Panc1 (cell line): ENCODE measurements at regions not wholly inside any gene's neighbourhood (a gene's known extent, or its start where the extent isn't known, plus 50 kb on each side); places are given as distances from the start of the nearest gene placed in this dataset.

ENCODE experiments used
- ATAC-seq: fragments of 200-7000 bp; cut with Tn5 transposase; 2 replicates; pipeline ENCODE4 v1.9.1; 2020; ENCODE audit warnings: mild to moderate bottlenecking, moderate library complexity
- BruUV-seq: library from RNA; stranded (reverse); fragments of 400-500 nt; replicated peaks from 2 replicates; lab custom pipeline; 2021; lab: Mats Ljungman, UMichigan
- CTCF ChIA-PET: fragments of 300-600 bp; sonication (Branson Sonifier 250); formaldehyde crosslinking; loops from one replicate; lab custom pipeline; 2022; ENCODE audit warnings: antibody characterized with exemption; lab: Charles Lee
- POLR2A ChIA-PET: fragments of 300-600 bp; sonication (Branson Sonifier 250); formaldehyde crosslinking; loops from one replicate; lab custom pipeline; 2022; ENCODE audit warnings: antibody characterized with exemption; lab: Charles Lee
- DNase-seq: peaks from one replicate; pipeline ENCODE4 v3.0.0-alpha.2; 2010; ENCODE audit warnings: low read depth, low spot score
- H3K27ac ChIP-seq: 2 replicates; pipeline ENCODE4 v1.5.1; 2011; ENCODE audit warnings: mild to moderate bottlenecking, low read length, inconsistent platforms
- H3K27me3 ChIP-seq: fragments of 200-500 bp; sonication (Bioruptor generic); 2 replicates; pipeline ENCODE4 v1.6.0; 2014; ENCODE audit warnings: low read length, inconsistent platforms; ENCODE audit not compliant: control insufficient read depth, insufficient read depth
- H3K36me3 ChIP-seq: fragments of 200-500 bp; sonication (Bioruptor generic); 2 replicates; pipeline ENCODE4 v1.5.1; 2014; ENCODE audit warnings: inconsistent platforms, mild to moderate bottlenecking, low read length, moderate library complexity; ENCODE audit not compliant: control insufficient read depth, insufficient read depth
- H3K4me1 ChIP-seq: 2 replicates; pipeline ENCODE4 v1.5.1; 2011; ENCODE audit warnings: inconsistent platforms, mild to moderate bottlenecking, low read length, moderate library complexity; ENCODE audit not compliant: control insufficient read depth, insufficient read depth
- H3K4me3 ChIP-seq, 2 experiments: 2 replicates each; pipeline ENCODE4 v1.5.1; 2011 to 2012; ENCODE audit warnings: low read depth in 2 of 2, low read length in 2 of 2, mild to moderate bottlenecking in 2 of 2, inconsistent platforms in 1 of 2, moderate library complexity in 1 of 2
- H3K9me3 ChIP-seq: fragments of 200-500 bp; sonication (Bioruptor generic); 2 replicates; pipeline ENCODE4 v1.5.1; 2014; ENCODE audit warnings: low read depth, mild to moderate bottlenecking, inconsistent platforms, low read length, moderate library complexity; ENCODE audit not compliant: control insufficient read depth, insufficient read depth
- CTCF ChIP-seq: fragments of 450-650 bp; IDR thresholded peaks from 2 replicates; pipeline ENCODE4 v1.5.1; 2017; ENCODE audit warnings: mild to moderate bottlenecking
- POLR2AphosphoS5 ChIP-seq: IDR thresholded peaks from 2 replicates; pipeline ENCODE4 v1.6.1; 2012; ENCODE audit warnings: mild to moderate bottlenecking, low read depth, low read length, moderate library complexity
- SIN3A ChIP-seq: IDR thresholded peaks from 2 replicates; pipeline ENCODE4 v1.6.1; 2012; ENCODE audit warnings: low read depth, mild to moderate bottlenecking, low read length, moderate library complexity, borderline replicate concordance; ENCODE audit not compliant: insufficient read depth
- TCF7L2 ChIP-seq: IDR thresholded peaks from 2 replicates; pipeline ENCODE4 v1.6.1; 2011; ENCODE audit warnings: mild to moderate bottlenecking, low read depth, low read length, inconsistent platforms
- in situ Hi-C: cut with HindIII; loops from 2 replicates; pipeline ENCODE4 v1.10.0; 2016; ENCODE audit warnings: low sequenced_read_pairs, low pct_unique_long_range_greater_than_20kb
- intact Hi-C: fragments of 100-400 bp; cut with micrococcal nuclease; formaldehyde crosslinking; loops from one replicate; pipeline ENCODE4 v1.10.0; 2022; ENCODE audit not compliant: unreplicated experiment
- TF ChIP-seq, protein P1 (sequence below), 2 experiments: IDR thresholded peaks; 2 replicates each; pipeline ENCODE4 v1.6.1; 2011 to 2012; ENCODE audit warnings: low read depth in 2 of 2, control low read depth in 1 of 2, low read length in 1 of 2, mild to moderate bottlenecking in 1 of 2, moderate library complexity in 1 of 2; ENCODE audit not compliant: insufficient read depth in 1 of 2

DNA sequence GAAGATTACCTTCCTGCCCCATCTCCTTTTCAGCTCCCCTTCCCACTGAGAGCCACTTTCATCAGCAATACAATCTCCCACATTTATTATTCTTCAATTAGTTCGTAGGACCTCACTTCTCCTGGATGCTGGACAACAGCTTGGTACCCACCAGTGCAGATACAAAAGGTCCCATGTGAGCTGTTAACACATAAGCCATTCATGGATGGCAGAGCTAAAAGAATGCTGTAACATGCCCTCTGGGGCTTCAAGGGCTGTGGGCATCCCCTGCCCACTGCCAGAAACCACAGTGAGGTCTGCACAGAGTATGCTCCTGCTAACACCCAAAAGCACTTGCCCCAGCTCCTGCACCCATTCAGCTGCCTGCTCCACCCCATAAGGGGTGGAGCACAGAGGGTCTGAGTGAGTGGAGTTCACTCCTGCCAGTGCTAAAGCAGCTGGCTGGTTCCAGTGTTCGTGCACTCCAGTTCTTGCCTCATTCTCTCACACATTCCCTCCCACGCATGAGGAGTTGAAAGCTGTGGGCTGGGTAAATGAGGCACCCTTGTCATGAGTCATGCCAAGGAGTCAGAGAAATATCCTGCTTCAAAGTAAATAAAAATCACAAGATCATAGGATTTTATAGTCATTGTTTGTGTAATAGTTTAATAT, 305.9 kb upstream of the TMEFF2 start:
- ATAC-seq (no peak), DNase-seq (no peak)
- Histone ChIP-seq H3K9me3 (no peaks in the 10 kb centered on the region), H3K4me3 (no peak overlapping the region), H3K27ac (no peak overlapping the region), H3K36me3 (no peaks in the 10 kb centered on the region), H3K27me3 (no peaks in the 10 kb centered on the region), H3K4me1 (no peaks in the 10 kb centered on the region)
- TF ChIP-seq POLR2AphosphoS5: no peak
- TF ChIP-seq TCF7L2: no peak
- no peak for TF ChIP-seq CTCF
- TF ChIP-seq, protein P1, sequence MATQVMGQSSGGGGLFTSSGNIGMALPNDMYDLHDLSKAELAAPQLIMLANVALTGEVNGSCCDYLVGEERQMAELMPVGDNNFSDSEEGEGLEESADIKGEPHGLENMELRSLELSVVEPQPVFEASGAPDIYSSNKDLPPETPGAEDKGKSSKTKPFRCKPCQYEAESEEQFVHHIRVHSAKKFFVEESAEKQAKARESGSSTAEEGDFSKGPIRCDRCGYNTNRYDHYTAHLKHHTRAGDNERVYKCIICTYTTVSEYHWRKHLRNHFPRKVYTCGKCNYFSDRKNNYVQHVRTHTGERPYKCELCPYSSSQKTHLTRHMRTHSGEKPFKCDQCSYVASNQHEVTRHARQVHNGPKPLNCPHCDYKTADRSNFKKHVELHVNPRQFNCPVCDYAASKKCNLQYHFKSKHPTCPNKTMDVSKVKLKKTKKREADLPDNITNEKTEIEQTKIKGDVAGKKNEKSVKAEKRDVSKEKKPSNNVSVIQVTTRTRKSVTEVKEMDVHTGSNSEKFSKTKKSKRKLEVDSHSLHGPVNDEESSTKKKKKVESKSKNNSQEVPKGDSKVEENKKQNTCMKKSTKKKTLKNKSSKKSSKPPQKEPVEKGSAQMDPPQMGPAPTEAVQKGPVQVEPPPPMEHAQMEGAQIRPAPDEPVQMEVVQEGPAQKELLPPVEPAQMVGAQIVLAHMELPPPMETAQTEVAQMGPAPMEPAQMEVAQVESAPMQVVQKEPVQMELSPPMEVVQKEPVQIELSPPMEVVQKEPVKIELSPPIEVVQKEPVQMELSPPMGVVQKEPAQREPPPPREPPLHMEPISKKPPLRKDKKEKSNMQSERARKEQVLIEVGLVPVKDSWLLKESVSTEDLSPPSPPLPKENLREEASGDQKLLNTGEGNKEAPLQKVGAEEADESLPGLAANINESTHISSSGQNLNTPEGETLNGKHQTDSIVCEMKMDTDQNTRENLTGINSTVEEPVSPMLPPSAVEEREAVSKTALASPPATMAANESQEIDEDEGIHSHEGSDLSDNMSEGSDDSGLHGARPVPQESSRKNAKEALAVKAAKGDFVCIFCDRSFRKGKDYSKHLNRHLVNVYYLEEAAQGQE (IDR thresholded peaks at IDR 0.05; ENCODE audit: insufficient read depth in 1 of 2, low read depth in 2 of 2, low read length in 1 of 2): no peak
- TF ChIP-seq SIN3A: no peak
- no TSS peak for BruUV-seq
- in situ Hi-C loops (no loop called here), intact Hi-C loops (no loop called here)
- CTCF ChIA-PET: no interaction called here
- POLR2A ChIA-PET: no interaction called here

GRCh38 chr2:192499476-192499875, 304.7 kb upstream of the TMEFF2 start:
- BruUV-seq: no TSS peak
- no peak for DNase-seq
- Histone ChIP-seq H3K36me3 (no peaks in the 10 kb centered on the region), H3K27me3 (no peaks in the 10 kb centered on the region), H3K4me1 (no peaks in the 10 kb centered on the region), H3K4me3 (no peak overlapping the region), H3K9me3 (no peaks in the 10 kb centered on the region), H3K27ac (no peak overlapping the region)
- POLR2A ChIA-PET: no interaction called here
- intact Hi-C loops (no loop called here), in situ Hi-C loops (no loop called here)
- CTCF ChIA-PET: no interaction called here
- ATAC-seq: no peak
- TF ChIP-seq POLR2AphosphoS5 (no peak), CTCF (no peak)
- TF ChIP-seq, protein P1 (IDR thresholded peaks at IDR 0.05; ENCODE audit: insufficient read depth in 1 of 2, low read depth in 2 of 2, low read length in 1 of 2): no peak
